HG03064 (cell line): ENCODE measurements at regions not wholly inside any gene's neighbourhood (a gene's known extent, or its start where the extent isn't known, plus 50 kb on each side); places are given as distances from the start of the nearest gene placed in this dataset.

Source experiments
- ATAC-seq: cut with Tn5 transposase; IDR thresholded peaks from one replicate; pipeline ENCODE4 v1.9.1; 2021; ENCODE audit warnings: low read depth; ENCODE audit not compliant: unreplicated experiment

DNA sequence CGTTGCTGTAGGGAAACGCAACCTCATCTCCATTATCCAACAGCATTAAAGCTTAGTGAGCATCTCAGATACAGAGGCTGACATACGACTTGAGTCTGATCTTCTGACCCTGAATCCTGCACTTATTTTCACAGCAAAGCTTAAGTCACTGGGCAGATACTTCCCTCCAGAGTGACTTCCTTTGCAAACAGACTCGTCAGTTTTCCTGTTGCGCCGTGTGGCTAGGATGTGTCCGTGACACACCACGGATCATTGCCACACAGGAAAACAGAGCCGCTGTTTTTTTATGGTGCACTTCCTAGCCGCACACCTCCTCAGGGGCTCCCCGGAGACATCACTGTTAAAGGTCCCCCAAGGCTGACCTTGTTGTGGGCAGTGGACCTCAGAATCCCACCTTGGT lies 94.9 kb upstream of the MKI67 start:
- ATAC-seq, result no peak

DNA sequence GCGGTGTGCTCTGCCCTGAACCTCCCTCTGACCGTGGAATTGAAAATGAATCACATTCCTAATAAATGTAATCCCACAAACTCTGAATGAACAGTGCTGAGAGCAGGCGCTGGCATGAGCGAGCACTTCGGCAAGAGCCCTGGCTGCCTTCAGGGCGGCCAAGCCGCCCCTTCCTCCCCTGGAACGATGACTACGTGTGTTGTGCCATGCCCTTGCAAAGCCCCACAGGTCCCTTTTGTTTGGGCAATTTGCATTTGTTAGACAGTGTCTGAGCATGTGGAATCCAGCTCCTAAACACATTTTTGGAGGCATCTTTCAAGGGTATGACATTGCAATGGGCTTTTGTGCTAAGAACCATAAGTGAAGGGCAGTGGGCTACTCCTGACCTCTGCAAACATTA lies 95.6 kb upstream of the MKI67 start:
- ATAC-seq, result no peak

DNA sequence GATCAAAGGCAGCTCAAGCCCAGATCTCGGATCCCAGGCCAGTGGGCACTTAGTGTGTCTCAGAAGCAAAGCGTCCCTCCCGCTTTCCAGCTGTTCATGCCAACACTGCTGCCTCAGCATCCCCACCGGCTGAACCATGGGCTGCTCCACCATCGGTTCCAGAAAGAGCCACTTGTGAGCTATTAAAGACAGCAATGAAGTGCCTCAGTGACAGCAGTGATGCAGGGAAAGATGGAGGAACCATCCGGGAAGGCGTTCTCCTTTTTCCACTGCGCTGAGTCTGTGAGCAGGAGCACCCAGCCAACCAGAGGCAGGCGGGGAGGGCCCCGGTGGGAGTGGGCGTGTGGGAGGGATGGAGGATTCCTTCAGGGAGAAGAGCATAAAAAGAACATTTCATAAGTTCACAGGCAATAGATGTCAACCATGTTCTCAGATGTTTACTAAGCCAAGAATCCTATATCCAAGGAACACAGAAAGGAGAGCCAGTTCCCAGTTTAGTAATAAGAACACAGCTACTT lies 96.2 kb upstream of the MKI67 start:
- no peak for ATAC-seq

DNA sequence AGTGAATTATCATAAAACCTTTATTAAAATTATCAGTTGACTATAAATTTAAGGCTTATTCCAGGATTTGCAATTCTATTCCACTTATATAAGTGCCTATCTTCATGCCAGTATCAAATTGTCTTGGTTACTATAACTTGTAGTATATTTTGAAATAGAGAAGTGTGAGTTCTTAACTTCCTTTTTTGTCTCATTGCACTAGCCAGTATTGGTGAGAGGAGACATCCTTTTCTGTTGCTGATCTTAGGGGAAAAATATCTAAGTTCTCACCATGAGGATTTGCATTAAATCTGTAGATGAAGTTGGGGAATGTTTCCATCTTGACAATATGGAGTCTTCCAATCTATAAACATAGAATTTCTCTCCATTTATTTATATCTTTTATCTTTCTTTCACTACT lies 104.2 kb upstream of the MKI67 start:
- ATAC-seq, result no peak

DNA sequence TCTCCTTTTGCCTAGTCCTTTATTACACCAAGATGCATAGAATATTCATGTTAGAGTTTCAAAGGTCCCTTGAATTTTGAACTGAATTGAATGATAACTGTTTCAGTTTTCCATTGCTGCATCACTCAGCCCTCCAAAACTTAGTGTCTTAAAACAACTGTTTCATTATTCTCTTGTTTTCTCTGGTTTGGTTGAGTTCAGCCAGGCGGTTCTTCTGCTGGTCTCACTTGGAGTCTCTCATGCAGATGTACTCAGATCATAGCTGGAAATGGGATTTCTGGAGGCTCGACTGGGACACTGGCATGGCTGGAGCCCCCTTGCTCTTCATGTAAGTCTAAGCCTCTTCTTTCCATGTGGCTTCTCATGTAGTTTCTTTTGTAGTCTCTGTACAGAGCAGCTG lies 107.2 kb upstream of the MKI67 start:
- no peak for ATAC-seq

DNA sequence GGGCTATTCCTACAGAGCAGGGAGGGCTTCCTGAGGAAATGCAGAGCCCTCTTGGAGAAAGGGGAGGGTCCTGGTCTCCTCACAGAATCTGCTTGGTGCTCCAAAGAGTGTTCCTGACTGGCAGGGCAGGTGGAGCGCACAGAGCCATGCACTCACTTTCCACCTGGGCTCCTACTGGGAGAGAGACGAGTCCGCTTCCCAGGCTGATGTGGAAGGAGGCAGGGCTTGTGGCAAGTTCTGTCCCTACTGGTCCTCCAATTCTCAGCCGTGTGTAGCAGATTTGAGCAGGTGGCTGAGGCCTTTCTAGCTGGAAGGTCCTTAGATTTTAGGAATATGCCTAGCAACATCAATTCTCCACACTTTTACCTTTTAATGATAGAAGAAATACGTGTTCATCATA lies 111.5 kb upstream of the MKI67 start:
- no peak for ATAC-seq

DNA sequence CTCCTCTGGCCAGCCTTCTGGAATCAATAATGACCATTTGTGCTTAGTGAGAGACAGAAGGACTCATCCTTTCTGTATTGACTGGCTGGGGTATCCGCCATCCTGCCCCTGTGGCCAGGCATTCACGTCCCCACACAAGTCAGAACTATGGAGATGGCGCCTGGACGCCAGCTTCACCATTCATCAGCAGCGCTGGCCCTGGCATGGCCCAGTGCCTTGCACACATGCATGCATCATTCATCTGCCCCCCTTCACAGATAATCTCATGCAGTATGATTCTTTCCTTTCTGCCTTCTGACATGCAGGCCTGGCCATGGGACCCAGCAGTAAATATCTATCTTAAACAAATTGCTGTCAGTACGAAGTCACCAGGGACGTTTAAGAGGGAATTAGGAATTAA lies 114.8 kb upstream of the MKI67 start:
- ATAC-seq, result no peak

DNA sequence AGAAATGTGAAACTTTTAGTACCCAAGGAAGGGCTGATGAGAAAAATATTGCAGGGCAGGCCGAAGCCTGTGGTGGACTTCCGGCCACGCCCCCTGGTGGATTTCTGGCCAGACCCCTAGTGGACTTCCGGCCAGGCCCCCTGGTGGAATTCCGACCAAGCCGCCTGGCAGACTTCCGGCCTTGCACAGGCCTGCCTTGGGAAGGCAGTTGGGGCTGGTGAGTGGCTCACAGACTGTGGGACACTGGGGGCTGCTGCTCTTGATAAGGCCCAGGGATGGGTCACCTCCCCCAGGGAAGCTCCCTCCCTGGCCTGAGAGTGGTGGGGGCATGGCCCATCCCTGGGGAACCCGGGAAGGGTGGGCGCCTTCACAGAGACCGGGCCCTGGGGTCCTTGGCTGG lies 116.4 kb upstream of the MKI67 start:
- no peak for ATAC-seq

DNA sequence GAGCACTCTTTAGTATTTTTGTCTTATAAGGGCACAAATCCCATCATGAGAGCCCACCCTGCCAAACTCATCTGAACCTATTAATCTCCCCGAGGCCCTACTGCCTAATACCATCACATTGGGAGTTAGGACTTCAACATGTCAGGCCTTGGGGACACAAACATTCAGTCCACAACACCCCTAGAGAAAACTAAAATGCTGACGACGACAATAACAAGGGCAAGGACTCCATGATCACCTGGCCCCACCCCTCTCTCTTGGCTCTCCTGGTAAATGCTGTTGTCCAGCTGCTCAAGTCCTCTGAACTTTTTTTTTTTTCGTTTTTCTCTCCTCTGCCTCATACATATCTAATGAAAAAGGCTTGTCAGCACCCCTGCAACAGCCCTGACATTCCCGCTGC lies 118.8 kb upstream of the MKI67 start:
- ATAC-seq, result no peak

DNA sequence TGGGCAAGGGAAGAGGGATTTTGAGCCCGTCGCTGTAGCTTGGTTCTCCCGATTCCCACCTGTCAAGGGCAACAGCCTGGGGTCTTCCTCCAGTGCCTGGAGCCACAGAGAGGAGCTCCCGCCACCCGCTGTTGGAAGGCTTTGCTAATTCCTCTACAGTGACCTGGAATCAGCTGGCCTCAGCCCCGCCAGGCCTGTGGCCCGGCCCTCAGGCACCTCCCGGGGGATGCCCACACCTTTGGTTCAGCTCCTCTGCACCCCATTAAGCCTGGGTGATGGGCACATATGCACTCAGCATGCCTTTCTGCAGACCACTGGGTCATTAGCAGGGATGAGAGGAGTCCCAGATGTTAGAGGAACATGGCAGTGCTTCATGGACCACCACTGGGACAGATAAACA lies 121.4 kb upstream of the MKI67 start:
- no peak for ATAC-seq

DNA sequence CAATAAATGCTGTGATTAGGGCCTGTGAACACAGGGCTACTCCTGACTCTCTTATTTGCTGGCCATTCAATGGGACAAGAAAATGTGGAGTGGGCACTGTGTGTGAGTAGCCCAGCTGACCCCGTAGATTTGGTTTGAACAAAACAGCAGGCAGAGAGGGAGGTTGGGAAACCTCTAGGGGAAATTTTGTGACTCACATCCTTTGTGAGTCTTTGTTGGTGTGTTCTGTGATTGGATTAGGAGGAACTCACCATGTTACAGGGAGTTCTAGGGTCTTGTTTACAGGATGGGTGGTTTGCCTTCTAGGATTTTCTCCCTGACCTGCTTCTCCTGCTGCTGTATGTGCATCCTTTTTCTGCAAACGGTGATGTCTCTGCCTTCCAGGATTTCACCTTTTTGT lies 128.3 kb upstream of the MKI67 start:
- ATAC-seq, result no peak

DNA sequence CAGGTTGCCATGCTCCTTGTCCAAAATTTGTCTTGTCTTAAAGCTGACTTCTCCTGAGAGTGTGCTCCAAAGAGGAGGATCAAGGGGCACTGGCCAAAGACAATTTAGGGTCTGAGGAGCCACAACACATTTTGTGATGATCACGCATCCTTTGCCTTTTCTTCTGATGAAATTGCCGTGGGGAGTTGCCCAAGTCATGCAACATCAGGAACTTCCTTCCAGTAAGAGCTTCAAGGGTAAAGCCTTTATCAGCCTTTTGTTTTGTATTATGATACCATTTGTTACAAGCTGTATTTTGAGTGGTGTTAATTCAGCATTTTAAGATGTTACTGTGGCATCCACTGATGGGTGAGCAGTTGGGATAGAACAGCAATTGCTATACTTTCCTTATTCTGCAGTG lies 131.2 kb upstream of the MKI67 start:
- ATAC-seq, result no peak

DNA sequence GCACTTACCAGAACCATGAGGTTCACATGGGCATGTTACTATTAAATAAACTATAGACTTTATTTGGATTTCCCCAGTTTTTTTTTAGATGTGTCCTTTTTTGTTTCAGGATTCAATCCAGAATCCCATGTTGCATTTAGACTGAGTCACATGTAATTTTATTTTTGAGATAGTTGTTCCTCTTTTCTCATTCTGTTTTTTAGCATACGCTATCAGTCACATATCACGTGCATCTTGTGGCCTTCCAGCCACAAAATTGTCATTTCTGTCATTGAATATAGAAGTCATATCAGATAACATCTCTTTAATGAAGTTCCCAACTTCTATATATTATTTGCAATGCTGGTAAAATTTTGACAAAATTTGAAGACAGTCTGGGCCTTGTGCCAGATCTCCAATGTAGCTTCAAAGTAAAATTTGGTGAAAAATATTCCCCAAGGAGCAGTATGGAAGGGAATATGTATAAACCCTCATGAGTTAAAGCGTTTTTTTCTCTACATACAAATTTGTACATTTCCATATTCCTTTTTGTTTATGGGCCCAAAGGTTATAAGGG lies 132.3 kb upstream of the MKI67 start:
- no peak for ATAC-seq

DNA sequence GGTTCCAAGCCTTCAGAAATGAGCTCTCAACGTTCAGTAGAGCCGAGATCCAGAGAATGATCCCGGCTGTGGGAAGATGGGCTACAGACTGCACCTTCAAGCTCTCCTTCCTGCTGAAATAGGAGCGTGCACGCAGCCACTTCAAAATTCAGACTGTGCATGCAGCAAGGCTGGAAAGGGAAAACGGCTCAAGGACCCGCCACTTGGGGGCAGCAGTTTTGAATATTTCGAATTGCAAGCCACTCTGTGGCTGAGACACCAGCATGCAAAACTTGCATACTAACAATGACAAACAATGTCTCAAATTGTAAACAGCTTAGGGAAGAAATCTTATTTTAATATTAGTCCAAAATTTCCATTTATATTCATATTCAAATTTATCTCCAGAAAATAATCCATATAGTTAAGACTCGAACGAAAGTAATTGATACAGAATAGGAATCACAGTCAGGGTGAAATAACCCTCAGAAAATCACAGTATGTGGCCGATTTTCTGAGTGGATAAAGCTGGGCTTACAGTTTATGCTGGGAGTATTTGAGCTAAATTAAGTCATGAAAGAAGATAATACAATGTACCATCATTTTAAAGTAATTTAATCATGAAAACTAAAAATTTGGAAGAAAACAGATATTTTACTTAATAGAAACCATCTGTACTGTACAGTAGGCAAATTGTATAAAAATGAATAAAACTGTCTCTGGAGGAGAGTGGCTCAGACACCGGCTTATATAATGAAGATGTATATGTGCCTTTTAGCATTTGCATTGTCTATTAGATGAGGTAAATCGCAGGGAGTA lies 137.9 kb upstream of the MKI67 start:
- ATAC-seq, result peak; percentile 71

DNA sequence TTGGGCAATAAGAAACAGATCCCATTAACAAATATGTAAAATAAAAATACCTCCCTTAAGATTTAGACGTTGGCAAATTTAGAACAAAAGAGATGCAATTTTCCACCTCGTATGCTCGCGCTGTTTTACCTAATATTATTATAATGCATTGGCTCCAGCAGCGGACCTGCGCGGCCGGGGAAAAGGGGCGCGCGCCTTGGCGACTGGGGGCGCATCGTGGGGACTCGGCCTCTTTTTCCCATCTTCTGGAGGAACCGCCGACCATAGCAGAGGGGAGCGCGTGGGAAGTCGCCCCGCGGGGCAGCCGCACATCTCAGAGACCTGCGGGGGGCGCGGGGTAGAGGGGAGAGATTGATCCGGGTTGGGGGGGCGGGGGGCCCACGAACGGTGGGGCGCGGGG lies 139.4 kb upstream of the MKI67 start:
- ATAC-seq, result no peak

DNA sequence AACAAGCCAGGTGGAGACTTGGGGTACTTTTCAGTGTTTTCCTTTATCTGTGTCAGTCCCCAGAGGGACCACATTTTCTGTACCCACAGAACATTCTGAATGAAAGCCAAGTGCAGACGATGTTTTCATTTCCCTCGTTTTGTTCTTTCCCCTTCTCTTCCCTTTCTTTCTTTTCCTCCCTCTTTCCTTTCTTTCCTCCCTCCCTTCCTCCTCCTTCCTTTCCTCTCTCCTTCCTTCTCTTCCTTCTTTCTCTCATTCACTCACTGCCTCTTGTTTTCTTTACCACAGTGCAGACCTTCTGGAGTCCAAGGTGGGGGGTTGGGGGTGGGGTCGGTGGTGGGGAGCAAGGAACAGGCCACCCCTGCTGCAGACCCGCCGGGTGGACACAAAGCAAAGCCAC lies 141.4 kb upstream of the MKI67 start:
- ATAC-seq, result no peak

DNA sequence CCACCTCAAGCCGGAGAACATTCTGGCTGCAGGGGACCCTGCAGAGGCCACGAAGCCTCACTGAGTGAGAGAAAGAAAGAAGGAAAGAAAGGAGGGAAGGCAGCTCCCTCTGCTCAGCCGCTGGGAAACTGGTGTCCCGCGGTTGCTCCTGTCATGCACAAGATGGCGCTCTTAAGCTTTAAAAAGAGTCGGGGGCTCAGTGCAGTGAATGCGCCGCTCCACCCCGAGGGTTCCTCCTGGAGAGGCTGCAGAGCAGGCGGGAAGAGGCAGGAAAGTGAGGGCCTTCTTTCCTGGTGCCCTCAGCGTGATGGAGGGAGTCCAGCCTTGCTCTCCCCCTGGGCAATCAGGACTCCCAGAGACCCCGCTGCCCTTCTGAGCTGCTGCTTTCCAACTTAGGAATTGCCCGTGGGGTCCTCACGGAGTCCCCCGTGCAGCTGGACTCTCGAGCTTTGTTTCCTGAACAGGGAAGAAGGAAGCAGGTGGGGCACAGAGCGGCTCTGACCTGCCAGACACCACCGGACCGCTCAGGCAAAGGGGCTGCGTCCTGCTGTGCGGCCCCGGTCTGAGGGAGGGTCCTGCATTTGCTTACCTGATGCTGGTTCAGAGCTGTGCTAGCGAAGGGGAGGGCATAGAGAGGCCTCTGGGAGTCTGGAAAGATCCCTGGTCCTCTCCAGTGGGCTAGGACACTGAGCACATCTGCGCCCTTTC lies 141.9 kb upstream of the MKI67 start:
- ATAC-seq, result no peak

DNA sequence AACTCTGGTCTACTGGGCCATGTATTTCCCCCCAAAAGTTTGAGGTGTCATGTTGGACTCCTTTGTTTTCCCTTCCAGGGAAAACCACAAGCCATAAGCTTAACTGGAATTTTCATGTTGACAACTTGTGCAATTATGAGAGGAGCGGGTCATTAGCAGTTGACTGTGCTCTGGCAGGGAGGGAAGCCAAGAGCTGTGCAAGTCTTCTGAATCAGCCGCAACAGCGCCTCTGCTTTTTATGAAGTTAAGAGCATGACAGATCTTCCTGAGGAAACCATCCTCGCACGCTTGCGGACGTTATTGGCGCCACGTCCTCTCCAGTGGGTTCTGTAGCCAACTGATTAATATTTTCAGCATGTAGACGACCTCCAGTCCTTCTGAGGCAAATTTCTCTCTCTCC lies 148.7 kb upstream of the MKI67 start:
- no peak for ATAC-seq

DNA sequence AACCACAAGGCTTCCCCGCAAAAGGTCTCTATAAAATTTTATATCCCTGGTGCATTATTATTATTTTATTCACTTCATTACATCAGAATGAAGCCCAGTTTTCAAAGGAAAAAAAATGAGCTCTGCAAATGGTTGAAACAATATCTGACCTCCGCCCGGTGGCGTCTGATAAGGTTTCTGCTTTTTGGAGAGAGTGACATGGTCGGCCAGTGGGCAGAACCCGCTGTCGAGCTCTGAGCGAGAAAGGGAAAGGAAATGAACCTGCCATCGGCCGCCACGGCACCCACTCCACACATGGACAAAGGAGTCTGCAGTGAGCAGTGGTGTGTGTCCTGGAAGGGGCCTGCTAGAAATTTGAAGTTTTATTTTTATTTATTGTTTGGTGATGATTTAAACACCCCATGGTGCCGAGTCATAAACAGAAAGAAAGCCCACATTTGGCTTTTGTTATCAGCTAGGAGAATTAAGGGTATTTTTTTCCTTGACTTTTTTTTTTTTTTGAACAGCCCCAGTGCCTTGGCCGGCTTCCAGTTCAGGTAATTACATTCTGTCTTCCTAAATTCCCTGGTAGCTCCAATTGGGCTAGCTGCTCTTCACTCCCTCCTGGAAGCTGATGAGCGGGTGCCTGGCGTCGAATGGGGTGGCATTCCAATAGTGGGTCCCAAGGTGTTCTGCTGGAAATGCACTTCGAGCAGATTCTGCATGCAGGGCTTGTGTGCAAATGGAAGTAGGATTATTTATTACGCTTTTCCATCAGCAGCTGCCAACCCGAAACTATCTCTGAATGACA lies 149.4 kb upstream of the MKI67 start:
- ATAC-seq, result no peak

DNA sequence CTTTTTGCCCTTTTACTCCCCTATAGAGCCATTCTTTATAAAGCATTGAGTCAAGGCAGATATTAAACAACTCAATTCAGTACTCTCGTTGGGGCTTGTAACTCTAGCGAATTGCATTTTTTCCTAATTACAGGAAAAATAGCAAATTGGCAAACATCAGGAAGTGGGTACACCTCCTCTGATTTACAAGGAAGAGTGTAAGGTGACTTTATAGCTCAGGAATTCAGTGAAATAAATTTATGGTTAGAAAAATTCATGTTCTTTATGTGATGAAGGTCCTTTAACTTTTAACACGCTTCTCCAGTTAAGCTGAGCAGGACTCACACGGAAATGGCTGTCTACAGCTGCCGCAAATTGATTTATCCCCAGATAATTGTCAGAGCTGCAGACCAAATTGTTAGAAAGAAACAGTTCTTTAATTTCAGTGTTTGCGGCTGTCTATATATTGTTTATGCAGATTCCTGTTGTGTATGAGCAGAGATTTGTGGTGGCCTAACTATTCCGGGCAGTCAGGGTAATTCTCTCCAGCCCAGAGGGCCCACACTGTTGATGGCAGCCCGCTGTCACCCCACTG lies 151.1 kb upstream of the MKI67 start:
- no peak for ATAC-seq

DNA sequence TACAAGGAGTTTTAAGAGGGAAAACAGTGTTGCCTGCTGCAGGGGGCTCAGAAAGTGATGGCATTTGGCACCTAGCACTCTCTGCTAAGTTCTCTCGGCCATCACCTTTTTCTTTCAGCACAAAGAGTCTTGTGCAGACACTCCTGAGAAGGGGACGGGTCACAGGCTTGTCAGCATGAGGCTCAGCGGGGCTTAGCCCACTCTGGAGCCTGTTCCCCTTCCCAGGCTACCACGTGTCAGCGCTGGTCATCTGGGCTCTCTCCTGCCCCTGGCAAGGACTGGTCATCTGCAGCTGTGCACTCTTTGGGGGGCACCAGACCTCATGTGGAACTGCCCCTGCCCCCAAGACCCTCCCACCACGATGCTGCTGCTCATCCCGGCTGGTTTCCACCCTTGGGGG lies 152.1 kb upstream of the MKI67 start:
- ATAC-seq, result no peak
